Uterus (tissue), 3 donors: ENCODE measurements at regions not wholly inside any gene's neighbourhood (a gene's known extent, or its start where the extent isn't known, plus 50 kb on each side); places are given as distances from the start of the nearest gene placed in this dataset.

Experiments
- DNase-seq, 2 donors: peaks; one replicate each; pipeline ENCODE4 v3.0.0-alpha.2; 2019 to 2020
- H3K27ac ChIP-seq, 2 donors: fragments of 200-600 bp; sonication (generic); 1 replicate in 1 of 2; 2 replicates in 1 of 2; pipeline ENCODE4 v1.5.1; 2016 to 2018
- H3K27me3 ChIP-seq, 2 donors: fragments of 200-600 bp; sonication (generic); one replicate each; pipeline ENCODE4 v1.5.1; 2018 to 2019; ENCODE audit warnings: control low read depth in 1 of 2
- H3K36me3 ChIP-seq, 2 donors: fragments of 200-600 bp; sonication (generic); one replicate each; pipeline ENCODE4 v1.5.1; 2019; ENCODE audit warnings: control low read depth in 1 of 2
- H3K4me1 ChIP-seq, 2 donors: fragments of 200-600 bp; sonication (generic); one replicate each; pipeline ENCODE4 v1.5.1; 2018 to 2019; ENCODE audit warnings: control low read depth in 1 of 2
- H3K4me3 ChIP-seq, 2 donors: fragments of 200-600 bp; sonication (generic); 1 replicate in 1 of 2; 2 replicates in 1 of 2; pipeline ENCODE4 v1.5.1; 2018 to 2019; ENCODE audit warnings: mild to moderate bottlenecking in 1 of 2
- H3K9me3 ChIP-seq, 2 donors: fragments of 200-600 bp; sonication (generic); one replicate each; pipeline ENCODE4 v1.5.1; 2019; ENCODE audit warnings: control low read depth in 1 of 2
- CTCF ChIP-seq, 4 experiments: fragments of 200-600 bp in 2 of 4; fragments of 450-650 bp in 2 of 4; sonication (generic) in 2 of 4; IDR thresholded peaks; one replicate each; pipeline ENCODE4 v1.5.1; 2016 to 2019; ENCODE audit warnings: antibody characterized with exemption in 4 of 4, mild to moderate bottlenecking in 2 of 4, moderate library complexity in 1 of 4
- POLR2A ChIP-seq, 2 donors: fragments of 450-650 bp; IDR thresholded peaks; one replicate each; pipeline ENCODE4 v1.6.1; 2016; ENCODE audit warnings: antibody characterized with exemption in 2 of 2, mild to moderate bottlenecking in 1 of 2, moderate library complexity in 1 of 2
- intact Hi-C: fragments of 100-400 bp; cut with DNase I; formaldehyde crosslinking; loops from one replicate; pipeline ENCODE4 v1.15.1; 2023; ENCODE audit warnings: low total_unique reads
- donor health status: DM: yes; HTN: yes; CAD: no.

DNA sequence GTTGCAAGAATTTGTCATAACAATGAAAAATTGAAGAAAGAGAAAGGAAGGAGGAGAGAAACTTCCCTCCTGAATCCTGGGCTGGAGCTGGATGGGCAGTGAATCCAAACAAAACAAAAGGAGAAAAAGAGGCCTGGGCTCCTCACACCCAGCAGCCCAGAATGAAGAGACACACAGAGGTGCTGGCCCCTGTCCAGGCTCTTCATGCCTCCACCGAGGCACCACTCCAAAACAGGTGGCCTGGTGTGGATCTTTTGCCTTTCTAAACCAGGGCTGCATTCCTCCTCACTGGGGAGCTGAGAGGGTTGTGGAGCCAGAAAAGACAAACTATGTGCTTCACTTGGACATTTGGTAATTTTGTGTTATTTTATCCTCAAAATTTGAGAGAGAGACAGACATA is 76.0 kb downstream of the FAM124B start:
- TF ChIP-seq CTCF (IDR thresholded peaks at IDR 0.05) (no peak), POLR2A (IDR thresholded peaks at IDR 0.05) (no peak)
- no peaks in the 10 kb centered on the region for H3K9me3 ChIP-seq
- no peak overlapping the region for H3K27ac ChIP-seq
- no peaks in the 10 kb centered on the region for H3K36me3 ChIP-seq
- no peak for DNase-seq
- intact Hi-C loops = no loop called here
- no peaks in the 10 kb centered on the region for H3K27me3 ChIP-seq
- no peak overlapping the region for H3K4me3 ChIP-seq
- H3K4me1 ChIP-seq = no peaks in the 10 kb centered on the region

DNA sequence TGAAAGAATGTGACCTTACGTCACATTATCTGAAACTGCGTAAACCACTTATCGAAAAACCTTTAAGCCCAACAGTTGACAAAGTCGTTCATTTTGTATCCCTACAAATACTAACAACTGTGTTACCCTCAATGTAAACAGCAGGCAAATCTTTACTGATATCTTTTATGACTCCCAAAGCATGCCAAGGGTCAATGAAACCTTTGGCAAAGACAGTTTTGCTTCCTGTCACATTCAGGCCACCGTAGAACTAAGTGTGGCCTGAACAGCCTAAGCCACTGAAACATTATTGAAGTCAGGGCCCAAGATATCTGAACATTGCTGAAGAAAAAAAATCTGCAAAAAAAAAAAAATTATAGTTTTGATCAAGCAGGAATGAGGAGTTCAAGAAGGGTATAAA is 77.3 kb downstream of the FAM124B start:
- intact Hi-C loops = no loop called here
- no peak overlapping the region for H3K4me3 ChIP-seq
- DNase-seq = no peak
- no peak overlapping the region for H3K27ac ChIP-seq
- no peak for TF ChIP-seq CTCF (IDR thresholded peaks at IDR 0.05)
- TF ChIP-seq POLR2A (IDR thresholded peaks at IDR 0.05) = no peak
- no peaks in the 10 kb centered on the region for H3K27me3 ChIP-seq
- no peaks in the 10 kb centered on the region for H3K4me1 ChIP-seq
- H3K36me3 ChIP-seq = no peaks in the 10 kb centered on the region
- H3K9me3 ChIP-seq = no peaks in the 10 kb centered on the region

DNA sequence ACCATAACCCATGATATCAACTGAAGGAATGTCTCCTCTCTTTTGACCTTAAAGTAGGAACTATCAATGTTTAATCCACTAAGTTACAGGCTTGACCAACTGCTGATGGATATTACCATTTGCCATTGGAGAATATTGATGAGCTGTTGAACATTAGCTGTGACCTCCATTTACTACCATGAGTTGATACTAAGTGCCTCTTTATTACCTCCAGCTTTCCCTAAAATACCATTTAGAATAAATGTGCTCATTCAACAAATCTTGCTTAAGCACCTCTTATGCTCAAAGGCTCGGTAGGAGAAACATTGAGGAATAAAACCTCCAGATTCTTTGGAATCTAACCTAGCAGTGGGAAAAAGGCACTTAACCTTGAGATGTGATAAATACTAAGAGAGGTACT is 81.2 kb downstream of the FAM124B start:
- Histone ChIP-seq H3K36me3 (no peaks in the 10 kb centered on the region), H3K4me3 (no peak overlapping the region), H3K4me1 (no peaks in the 10 kb centered on the region), H3K9me3 (no peaks in the 10 kb centered on the region), H3K27ac (no peak overlapping the region), H3K27me3 (no peaks in the 10 kb centered on the region)
- no peak for DNase-seq
- intact Hi-C loops = no loop called here
- TF ChIP-seq CTCF (IDR thresholded peaks at IDR 0.05) = no peak
- no peak for TF ChIP-seq POLR2A (IDR thresholded peaks at IDR 0.05)

DNA sequence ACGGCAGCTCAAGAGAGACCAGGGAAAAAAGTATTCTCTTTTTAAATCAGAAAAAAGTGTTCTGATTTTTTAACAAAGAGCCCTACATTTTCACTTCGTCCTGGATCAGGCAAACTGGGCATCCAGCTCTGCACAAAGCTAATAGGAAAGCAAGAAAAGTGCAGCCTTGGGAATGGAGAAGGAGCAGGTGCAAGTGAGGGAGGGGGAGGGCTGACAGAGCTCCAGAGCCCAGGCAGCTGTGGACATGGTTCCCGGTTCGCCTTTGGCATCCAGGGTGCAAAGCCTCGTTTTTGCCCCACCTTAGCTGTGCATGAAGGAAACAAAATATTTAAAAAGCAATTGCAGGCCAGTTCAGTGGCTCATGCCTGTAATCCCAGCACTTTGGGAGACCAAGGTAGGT is 82.2 kb downstream of the FAM124B start:
- intact Hi-C loops = no loop called here
- H3K36me3 ChIP-seq = no peaks in the 10 kb centered on the region
- no peaks in the 10 kb centered on the region for H3K4me1 ChIP-seq
- H3K27me3 ChIP-seq = no peaks in the 10 kb centered on the region
- no peak for DNase-seq
- no peaks in the 10 kb centered on the region for H3K9me3 ChIP-seq
- no peak overlapping the region for H3K4me3 ChIP-seq
- TF ChIP-seq POLR2A (IDR thresholded peaks at IDR 0.05) (no peak), CTCF (IDR thresholded peaks at IDR 0.05) (no peak)
- H3K27ac ChIP-seq = no peak overlapping the region

DNA sequence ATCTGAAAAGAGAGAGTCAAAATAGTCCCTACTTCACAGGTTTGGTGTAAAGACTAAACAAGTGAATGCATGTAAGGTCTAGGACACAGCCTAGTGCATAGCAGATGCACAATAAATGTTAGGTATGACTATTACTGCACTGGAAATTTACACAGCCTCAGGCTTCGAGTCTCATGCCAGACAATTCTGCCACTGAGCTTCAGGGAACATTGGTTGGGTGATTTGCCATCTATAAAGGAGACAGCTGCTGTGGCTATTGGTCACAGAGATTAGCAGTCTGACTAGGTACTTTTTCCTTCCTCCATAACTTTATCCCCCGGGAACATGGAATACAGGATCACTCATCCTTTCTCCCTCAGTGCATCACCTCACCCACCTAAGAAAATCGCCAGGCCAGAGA is 89.2 kb downstream of the FAM124B start:
- no peak for DNase-seq
- Histone ChIP-seq H3K36me3 (no peaks in the 10 kb centered on the region), H3K27ac (no peak overlapping the region), H3K4me1 (no peaks in the 10 kb centered on the region), H3K9me3 (no peaks in the 10 kb centered on the region), H3K4me3 (no peak overlapping the region), H3K27me3 (no peaks in the 10 kb centered on the region)
- intact Hi-C loops = no loop called here
- TF ChIP-seq POLR2A (IDR thresholded peaks at IDR 0.05) (no peak), CTCF (IDR thresholded peaks at IDR 0.05) (no peak)
